ENCODE measurements at regions not wholly inside any gene's neighbourhood (a gene's known extent, or its start where the extent isn't known, plus 50 kb on each side); places are given as distances from the start of the nearest gene placed in this dataset.

DNA sequence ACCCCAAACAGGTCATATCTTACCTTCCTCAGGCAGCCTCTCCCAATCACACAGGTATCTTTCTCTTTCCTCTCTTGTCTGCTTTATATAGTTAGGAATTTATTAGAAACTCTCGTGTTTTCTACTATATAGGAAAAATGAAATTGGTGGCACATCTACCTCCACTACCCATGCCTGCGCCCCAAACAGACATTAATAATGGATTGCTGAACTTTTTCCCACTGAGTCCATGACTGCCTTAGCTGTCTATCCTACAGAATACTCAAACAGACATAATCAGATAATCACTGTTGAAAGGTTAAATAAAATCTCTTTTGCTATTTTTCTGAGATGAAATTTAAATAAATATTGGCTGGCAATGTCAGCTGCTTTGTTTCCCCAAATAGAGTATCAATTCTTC is 55.8 kb upstream of the SLC6A11 start:
- TF ChIP-seq, protein P1, sequence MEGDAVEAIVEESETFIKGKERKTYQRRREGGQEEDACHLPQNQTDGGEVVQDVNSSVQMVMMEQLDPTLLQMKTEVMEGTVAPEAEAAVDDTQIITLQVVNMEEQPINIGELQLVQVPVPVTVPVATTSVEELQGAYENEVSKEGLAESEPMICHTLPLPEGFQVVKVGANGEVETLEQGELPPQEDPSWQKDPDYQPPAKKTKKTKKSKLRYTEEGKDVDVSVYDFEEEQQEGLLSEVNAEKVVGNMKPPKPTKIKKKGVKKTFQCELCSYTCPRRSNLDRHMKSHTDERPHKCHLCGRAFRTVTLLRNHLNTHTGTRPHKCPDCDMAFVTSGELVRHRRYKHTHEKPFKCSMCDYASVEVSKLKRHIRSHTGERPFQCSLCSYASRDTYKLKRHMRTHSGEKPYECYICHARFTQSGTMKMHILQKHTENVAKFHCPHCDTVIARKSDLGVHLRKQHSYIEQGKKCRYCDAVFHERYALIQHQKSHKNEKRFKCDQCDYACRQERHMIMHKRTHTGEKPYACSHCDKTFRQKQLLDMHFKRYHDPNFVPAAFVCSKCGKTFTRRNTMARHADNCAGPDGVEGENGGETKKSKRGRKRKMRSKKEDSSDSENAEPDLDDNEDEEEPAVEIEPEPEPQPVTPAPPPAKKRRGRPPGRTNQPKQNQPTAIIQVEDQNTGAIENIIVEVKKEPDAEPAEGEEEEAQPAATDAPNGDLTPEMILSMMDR (IDR thresholded peaks at IDR 0.05; ENCODE audit: insufficient read depth, low read length, poor library complexity, severe bottlenecking), result no peak
- no peak for TF ChIP-seq EZH2phosphoT487 (conservative IDR thresholded peaks at IDR 0.05; ENCODE audit: low read length)

Data from SU-DHL-6 (cell line).